OCI-LY3 (cell line): ENCODE measurements at regions not wholly inside any gene's neighbourhood (a gene's known extent, or its start where the extent isn't known, plus 50 kb on each side); places are given as distances from the start of the nearest gene placed in this dataset.

Experiments
- CTCF ChIP-seq: fragments of 200-600, 300-600 bp; sonication (generic); IDR thresholded peaks from 2 replicates; pipeline ENCODE4 v1.5.1; 2014; ENCODE audit warnings: antibody characterized with exemption, low read length, low read depth
- EZH2phosphoT487 ChIP-seq: fragments of 200-600 bp; shearing (Covaris generic); IDR thresholded peaks from 2 replicates; pipeline ENCODE4 v1.6.1; 2018; ENCODE audit warnings: antibody characterized with exemption, mixed run types, low read depth

DNA sequence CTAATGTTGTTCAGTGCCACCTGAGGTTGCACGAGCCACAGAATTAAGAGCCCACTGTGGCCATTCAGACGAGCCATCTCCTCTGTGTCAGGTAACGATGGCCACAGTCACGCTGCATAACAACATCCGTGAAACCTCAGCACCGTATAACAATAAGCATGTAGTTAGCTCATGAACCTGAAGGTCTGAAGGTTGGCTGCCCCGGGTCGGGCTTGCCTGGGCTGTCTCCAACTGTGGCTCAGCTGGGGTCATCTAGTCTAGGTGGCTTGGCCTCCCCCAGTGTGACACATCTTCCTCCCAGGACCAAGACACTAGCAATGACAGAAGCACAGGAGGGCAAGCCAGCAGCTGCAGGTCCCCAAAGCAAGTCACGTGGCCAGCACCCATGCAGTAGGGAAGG, 258.0 kb downstream of the GLI2 start:
- no peak for TF ChIP-seq CTCF
- TF ChIP-seq EZH2phosphoT487, result no peak
